Coronary artery (tissue), 2 donors: ENCODE measurements at regions not wholly inside any gene's neighbourhood (a gene's known extent, or its start where the extent isn't known, plus 50 kb on each side); places are given as distances from the start of the nearest gene placed in this dataset.
A peak's percentile ranks its signal among the peaks of the same experiment; 100 is the strongest.
"Not testable (repeated sequence)": the region's sequence is repeated elsewhere in the genome, so short reads cannot be mapped to it uniquely, and the experiment has no call there.

Experiments
- DNase-seq: peaks from one replicate; pipeline ENCODE4 v3.0.0-alpha.2; 2017; ENCODE audit warnings: low spot score
- H3K27ac ChIP-seq, 2 donors: fragments of 200-600 bp; sonication (generic); one replicate each; pipeline ENCODE4 v1.5.1; 2016 to 2019
- H3K4me3 ChIP-seq: fragments of 200-600 bp; sonication (generic); 2 replicates; pipeline ENCODE4 v1.5.1; 2016; ENCODE audit warnings: mild to moderate bottlenecking, moderate library complexity
- TF ChIP-seq, protein P1 (sequence below): fragments of 200-600 bp; sonication (generic); IDR thresholded peaks from one replicate; pipeline ENCODE4 v1.5.1; 2019; ENCODE audit warnings: antibody characterized with exemption

DNA sequence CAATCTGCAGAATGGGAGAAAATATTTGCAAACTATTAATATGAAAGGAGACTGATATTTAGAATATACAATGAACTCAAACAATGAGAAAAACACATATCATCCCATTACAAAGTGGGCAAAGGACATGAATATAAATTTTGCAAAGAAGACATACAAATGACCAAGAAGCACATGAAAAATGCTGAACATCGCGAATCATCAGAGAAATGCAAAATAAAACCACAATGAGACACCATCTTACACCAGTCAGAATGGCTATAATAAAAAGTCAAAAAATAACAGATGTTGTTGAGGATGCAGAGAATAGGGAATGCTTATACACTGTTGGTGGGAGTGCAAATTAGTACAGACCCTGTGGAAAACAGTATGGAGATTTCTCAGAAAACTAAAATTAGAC is 83.6 kb downstream of the RAP2B start:
- no peak for DNase-seq
- H3K27ac ChIP-seq: no peak overlapping the region
- TF ChIP-seq, protein P1, sequence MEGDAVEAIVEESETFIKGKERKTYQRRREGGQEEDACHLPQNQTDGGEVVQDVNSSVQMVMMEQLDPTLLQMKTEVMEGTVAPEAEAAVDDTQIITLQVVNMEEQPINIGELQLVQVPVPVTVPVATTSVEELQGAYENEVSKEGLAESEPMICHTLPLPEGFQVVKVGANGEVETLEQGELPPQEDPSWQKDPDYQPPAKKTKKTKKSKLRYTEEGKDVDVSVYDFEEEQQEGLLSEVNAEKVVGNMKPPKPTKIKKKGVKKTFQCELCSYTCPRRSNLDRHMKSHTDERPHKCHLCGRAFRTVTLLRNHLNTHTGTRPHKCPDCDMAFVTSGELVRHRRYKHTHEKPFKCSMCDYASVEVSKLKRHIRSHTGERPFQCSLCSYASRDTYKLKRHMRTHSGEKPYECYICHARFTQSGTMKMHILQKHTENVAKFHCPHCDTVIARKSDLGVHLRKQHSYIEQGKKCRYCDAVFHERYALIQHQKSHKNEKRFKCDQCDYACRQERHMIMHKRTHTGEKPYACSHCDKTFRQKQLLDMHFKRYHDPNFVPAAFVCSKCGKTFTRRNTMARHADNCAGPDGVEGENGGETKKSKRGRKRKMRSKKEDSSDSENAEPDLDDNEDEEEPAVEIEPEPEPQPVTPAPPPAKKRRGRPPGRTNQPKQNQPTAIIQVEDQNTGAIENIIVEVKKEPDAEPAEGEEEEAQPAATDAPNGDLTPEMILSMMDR: no peak

DNA sequence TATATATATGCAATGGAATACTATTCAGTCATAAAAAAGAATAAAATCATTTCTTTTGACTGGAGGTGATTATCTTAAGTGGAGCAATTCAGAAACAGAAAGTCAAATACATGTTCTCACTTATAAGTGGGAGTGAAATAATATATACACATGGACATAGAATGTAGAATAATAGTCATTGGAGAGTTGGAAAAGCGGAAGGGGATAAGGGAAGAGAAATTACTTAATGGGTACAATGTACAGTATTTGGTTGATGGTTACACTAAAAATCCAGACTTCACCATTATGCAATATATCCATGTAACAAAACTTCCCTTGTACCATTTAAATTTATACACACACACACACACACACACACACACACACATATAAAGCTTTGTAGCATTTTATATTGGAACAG is 84.3 kb downstream of the RAP2B start:
- no peak for DNase-seq
- H3K27ac ChIP-seq: peak overlapping the region in 1 of 2 donors; percentile 38
- H3K4me3 ChIP-seq: no peak overlapping the region
- TF ChIP-seq, protein P1: no peak

More for the DNA sequence above, 83.6 kb downstream of the RAP2B start:
- H3K4me3 ChIP-seq: no peak overlapping the region

DNA sequence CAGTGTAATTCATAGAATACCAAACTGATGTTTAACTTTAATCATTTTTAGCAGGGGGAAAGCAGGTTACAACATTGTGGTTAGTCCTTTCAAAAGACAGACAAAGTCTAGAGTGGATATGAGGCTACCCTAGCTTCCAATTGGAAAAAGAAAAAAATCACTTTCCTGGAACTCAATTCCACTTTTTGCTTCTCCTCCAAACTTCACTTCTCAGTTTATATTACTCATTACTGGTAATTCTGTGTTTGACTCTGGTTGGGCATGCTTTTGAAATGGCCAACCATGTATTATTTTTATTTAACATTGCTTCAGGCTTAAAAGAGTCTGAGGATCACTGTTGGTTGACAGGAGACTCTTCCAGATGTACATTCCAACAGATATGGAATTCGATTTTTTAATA is 84.8 kb downstream of the RAP2B start:
- TF ChIP-seq, protein P1: no peak
- no peak for DNase-seq
- H3K4me3 ChIP-seq: no peak overlapping the region
- peak overlapping the region; percentile 22 to 38 for H3K27ac ChIP-seq

DNA sequence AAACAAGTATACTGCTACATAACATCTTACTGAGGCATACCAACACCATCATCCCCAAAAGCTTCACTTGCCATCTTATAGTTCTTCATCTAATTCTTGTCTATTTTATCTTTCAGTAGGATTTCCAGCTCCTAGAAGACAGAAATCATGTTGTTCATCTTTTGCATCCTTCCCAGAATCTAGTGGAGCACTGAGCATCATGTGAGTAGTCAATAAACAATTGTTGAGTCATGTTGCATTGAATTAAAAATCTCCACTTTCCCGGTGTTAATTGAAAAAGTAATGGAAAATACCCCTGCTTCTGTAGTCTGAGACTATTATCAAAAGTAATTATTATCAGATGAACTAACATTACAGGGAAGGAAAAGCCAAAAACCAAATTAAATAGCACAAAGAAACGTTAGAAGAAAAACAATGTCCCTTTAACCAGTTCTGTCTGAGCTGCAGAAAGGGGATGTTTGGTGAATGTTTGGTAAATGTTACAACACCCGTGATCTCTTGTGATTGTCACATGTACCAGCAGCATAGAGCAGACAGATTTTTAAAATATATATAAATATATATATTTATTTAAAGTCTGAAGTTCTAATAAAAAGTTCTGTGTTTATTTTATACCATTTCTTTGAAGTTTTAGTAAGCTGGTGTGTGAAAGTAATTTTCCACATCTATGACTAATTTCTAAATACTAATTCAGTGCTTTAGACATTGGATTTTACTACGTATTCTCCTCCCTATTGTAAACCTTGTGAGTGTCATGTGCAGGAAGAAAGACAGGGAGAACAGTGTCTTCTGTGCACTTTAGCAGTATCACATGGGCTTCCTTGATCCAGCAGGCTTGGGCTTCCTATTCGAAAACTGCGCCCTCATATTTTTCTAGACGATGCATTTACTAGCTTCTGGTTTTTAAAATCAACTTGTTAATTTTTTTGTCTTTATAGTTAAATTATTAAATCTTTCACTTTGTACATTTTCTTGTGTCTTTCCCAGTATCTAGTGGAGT is 85.6 kb downstream of the RAP2B start:
- TF ChIP-seq, protein P1: no peak
- DNase-seq: no peak
- peak overlapping the region; percentile 22 to 38 for H3K27ac ChIP-seq
- H3K4me3 ChIP-seq: no peak overlapping the region

DNA sequence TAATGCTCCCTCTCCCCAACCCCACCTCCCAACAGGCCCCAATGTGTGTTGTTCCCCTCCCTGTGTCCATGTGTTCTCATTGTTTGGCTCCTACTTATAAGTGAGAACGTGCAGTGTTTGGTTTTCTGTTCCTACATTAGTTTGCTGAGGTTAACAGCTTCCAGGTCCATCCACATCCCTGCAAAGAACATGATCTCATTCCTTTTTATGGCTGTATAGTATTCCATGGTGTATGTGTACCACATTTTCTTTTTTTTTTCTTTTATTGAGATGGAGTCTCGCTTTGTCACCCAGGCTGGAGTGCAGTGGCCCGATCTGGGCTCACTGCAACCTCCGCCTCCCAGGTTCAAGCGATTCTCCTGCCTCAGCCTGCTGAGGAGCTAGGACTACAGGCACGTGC is 86.8 kb downstream of the RAP2B start:
- DNase-seq, H3K4me3 ChIP-seq: not testable (repeated sequence)
- peak overlapping the region; percentile 24 to 28 for H3K27ac ChIP-seq

DNA sequence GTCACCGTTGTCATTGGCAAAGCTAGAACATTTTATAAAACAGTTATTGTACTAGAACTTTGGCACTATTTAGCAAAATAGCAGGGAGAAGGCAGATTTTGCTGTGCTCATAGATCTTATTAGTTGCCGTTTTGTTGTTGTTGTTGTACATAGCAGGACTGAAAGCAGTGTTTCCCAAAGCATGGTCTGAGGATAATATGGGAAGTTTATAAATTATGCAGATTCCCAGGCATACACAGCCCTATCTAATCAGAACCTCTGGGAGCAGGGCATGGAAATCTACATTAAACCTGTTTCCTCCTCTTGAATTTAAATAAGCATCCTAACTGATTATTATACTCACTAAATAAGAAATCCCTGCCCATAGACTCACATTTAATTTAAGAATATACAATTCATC is 87.9 kb downstream of the RAP2B start:
- no peak overlapping the region for H3K4me3 ChIP-seq
- H3K27ac ChIP-seq: peak overlapping the region in 1 of 2 donors; percentile 19
- TF ChIP-seq, protein P1: no peak
- DNase-seq: no peak

DNA sequence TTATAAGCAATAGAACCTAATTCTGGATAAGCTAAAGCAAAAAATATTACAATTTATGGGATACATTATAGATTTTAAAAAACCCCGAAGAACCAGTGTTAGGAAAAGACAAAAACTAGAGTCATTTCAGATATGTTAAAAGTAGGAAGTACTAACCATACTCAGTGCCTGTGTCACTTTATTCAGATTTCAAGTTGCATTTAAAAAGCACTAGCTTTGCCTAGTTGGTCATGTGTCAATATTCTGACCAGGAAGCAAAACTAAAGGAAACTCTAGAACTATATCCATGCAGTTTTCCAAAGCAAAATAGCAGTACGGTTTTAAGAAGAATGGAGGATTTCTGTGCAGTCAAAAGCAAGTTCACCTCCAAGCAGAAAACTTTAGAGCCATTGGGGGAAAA is 88.4 kb downstream of the RAP2B start:
- DNase-seq: no peak
- Histone ChIP-seq H3K4me3 (no peak overlapping the region), H3K27ac (peak overlapping the region in 1 of 2 donors; percentile 36)
- TF ChIP-seq, protein P1: no peak
